Muscle of arm (tissue), 1 donor: ENCODE measurements at regions not wholly inside any gene's neighbourhood (a gene's known extent, or its start where the extent isn't known, plus 50 kb on each side); places are given as distances from the start of the nearest gene placed in this dataset.

Source experiments
- DNase-seq: peaks from one replicate; pipeline ENCODE4 v3.0.0-alpha.2; 2013

- no peak for DNase-seq
Observed at GRCh38 chr3:18295171-18295920, 129.8 kb downstream of the SATB1 start.

- DNase-seq, result no peak
Observed at GRCh38 chr3:18290157-18290556, 135.0 kb downstream of the SATB1 start.

- no peak for DNase-seq
Observed at GRCh38 chr3:18288243-18288642, 136.9 kb downstream of the SATB1 start.

- no peak for DNase-seq
Observed at GRCh38 chr3:18284716-18285115, 140.4 kb downstream of the SATB1 start.

GRCh38 chr3:18283680-18284079, 141.5 kb downstream of the SATB1 start:
- no peak for DNase-seq

- no peak for DNase-seq
Observed at GRCh38 chr3:18282507-18282906, 142.6 kb downstream of the SATB1 start.

- DNase-seq, result no peak
Observed at GRCh38 chr3:18279226-18279737, 145.9 kb downstream of the SATB1 start.

- no peak for DNase-seq
Observed at GRCh38 chr3:18264853-18265252, 160.3 kb downstream of the SATB1 start.

GRCh38 chr3:18264361-18264760, 160.8 kb downstream of the SATB1 start:
- DNase-seq, result no peak

GRCh38 chr3:18258492-18258891, 166.6 kb downstream of the SATB1 start:
- DNase-seq, result no peak

GRCh38 chr3:18252578-18252977, 172.6 kb downstream of the SATB1 start:
- DNase-seq, result no peak

- DNase-seq, result no peak
Observed at GRCh38 chr3:18250991-18251390, 174.1 kb downstream of the SATB1 start.

GRCh38 chr3:18249126-18249525, 176.0 kb downstream of the SATB1 start:
- no peak for DNase-seq

- DNase-seq, result no peak
Observed at GRCh38 chr3:18247776-18248310, 177.3 kb downstream of the SATB1 start.

GRCh38 chr3:18247139-18247695, 177.9 kb downstream of the SATB1 start:
- DNase-seq, result no peak

GRCh38 chr3:18246336-18247060, 178.6 kb downstream of the SATB1 start:
- DNase-seq, result no peak

GRCh38 chr3:18245721-18246120, 179.4 kb downstream of the SATB1 start:
- no peak for DNase-seq

GRCh38 chr3:18241837-18242236, 183.3 kb downstream of the SATB1 start:
- DNase-seq, result no peak

- DNase-seq, result no peak
Observed at GRCh38 chr3:18239674-18240073, 185.5 kb downstream of the SATB1 start.

- no peak for DNase-seq
Observed at GRCh38 chr3:18238746-18239331, 186.3 kb downstream of the SATB1 start.

- DNase-seq, result no peak
Observed at GRCh38 chr3:18238332-18238731, 186.8 kb downstream of the SATB1 start.
